GM18507 (cell line): ENCODE measurements at regions not wholly inside any gene's neighbourhood (a gene's known extent, or its start where the extent isn't known, plus 50 kb on each side); places are given as distances from the start of the nearest gene placed in this dataset.
"Not testable (repeated sequence)": the region's sequence is repeated elsewhere in the genome, so short reads cannot be mapped to it uniquely, and the experiment has no call there.

Experiments
- DNase-seq: peaks from one replicate; pipeline ENCODE4 v3.0.0; 2011; ENCODE audit warnings: low read depth; ENCODE audit not compliant: insufficient read length; ENCODE audit errors: extremely low spot score
- FAIRE-seq: peaks from 2 replicates; lab custom pipeline; 2011; peaks lifted over from hg19 to GRCh38; lab: Jason Lieb, UNC

DNA sequence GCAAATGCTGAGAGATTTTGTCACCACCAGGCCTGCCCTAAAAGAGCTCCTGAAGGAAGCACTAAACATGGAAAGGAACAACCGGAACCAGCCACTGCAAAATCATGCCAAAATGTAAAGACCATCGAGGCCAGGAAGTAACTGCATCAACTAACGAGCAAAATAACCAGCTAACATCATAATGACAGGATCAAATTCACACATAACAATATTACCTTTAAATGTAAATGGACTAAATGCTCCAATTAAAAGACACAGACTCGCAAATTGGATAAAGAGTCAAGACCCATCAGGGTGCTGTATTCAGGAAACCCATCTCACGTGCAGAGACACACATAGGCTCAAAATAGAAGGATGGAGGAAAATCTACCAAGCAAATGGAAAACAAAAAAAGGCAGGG lies 387.2 kb upstream of the FAR2 start:
- not testable (repeated sequence) for FAIRE-seq, DNase-seq

DNA sequence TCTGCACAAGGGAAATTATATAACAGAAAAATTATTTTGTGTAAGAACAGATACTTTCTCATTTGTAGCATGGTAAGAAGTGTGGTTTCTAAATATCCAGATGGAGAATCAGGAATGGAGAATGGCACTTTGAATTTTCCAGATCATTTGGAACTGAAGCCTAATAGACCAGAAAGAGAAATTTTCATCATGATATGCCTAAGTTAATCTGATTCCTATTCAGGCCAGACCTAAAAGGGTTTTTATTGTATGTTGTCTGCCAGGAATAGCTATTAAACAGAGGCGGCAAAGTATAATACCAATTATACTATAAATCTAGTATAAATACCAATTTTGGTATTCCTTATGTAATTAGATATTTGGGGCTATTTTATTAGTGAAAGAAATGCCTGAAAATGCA lies 382.7 kb upstream of the FAR2 start:
- DNase-seq, result no peak
- FAIRE-seq, result no peak

DNA sequence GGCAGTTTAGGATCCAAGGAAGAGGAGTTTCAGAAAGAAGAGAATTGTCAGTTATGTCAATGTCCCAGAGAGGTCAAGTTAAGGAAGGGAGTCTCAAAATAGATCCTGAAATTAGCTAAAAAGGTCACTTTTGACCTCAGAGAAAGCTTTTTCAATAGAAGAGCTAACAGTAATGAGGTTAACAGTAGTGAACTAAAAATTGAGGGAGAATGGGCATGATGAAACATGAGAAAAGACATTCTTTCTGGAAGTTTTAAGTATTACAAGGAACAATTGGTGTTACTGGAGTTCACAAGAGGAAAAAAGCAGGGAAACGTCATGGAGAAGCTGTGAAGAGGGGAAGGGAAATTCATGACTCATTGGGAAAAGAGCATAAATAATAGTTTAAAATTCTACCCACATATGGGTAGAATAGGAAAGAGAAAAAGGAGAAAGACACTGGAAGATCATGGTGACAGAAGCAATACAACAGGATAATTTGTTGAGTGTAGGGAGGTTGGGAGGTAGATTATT lies 381.2 kb upstream of the FAR2 start:
- DNase-seq (no peak), FAIRE-seq (no peak)

GRCh38 chr12:28770322-28770721 lies 378.8 kb upstream of the FAR2 start:
- FAIRE-seq (no peak), DNase-seq (no peak)

- no peak for DNase-seq
Observed at GRCh38 chr12:28771968-28772367, 377.1 kb upstream of the FAR2 start.

GRCh38 chr12:28775556-28775955 lies 373.5 kb upstream of the FAR2 start:
- DNase-seq (no peak), FAIRE-seq (no peak)

More at GRCh38 chr12:28771968-28772367, 377.1 kb upstream of the FAR2 start:
- no peak for FAIRE-seq

DNA sequence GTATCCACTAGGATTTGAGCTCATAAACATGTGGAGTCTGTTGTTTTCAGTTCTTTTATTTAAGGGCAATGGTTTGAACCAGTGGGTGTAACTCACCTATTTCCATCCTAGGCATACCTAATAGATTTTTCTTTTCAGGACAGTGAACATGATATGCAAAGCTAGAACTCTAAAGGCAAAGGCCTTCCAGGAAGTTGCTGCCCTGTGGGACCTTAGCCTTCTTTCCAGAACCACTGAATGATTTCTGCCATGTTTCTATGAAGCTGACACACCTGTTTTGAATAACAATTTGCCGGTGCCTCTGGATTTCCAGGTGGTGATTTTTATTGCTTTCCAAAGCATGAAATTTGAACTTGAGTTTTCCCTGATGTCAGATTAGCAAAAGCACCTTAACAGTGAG lies 372.9 kb upstream of the FAR2 start:
- FAIRE-seq, result no peak

DNA sequence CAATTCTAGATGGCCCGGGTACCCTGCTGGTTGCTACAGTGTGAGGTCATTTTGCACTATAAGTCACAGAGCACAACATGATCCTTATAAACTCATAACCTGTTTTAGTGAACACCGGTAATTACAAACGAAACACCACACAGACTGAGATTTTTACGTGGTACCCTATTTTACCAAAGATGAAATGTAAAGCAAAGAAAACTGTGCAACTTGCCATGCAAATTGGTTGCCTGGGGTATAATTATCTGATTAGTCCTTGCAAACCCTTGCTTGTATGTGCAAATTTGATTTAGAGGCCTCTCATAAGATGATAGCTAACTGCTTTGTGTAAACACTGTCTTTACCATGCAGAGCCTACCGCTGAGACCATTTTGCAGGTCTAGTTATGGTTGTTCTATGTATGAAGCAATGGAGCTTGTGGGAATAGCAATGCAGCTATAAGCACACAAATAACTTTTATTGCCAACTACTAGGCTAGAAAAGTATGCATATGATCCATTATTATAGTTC lies 372.1 kb upstream of the FAR2 start:
- no peak for FAIRE-seq
- no peak for DNase-seq

More for the DNA sequence above, 372.9 kb upstream of the FAR2 start:
- no peak for DNase-seq

DNA sequence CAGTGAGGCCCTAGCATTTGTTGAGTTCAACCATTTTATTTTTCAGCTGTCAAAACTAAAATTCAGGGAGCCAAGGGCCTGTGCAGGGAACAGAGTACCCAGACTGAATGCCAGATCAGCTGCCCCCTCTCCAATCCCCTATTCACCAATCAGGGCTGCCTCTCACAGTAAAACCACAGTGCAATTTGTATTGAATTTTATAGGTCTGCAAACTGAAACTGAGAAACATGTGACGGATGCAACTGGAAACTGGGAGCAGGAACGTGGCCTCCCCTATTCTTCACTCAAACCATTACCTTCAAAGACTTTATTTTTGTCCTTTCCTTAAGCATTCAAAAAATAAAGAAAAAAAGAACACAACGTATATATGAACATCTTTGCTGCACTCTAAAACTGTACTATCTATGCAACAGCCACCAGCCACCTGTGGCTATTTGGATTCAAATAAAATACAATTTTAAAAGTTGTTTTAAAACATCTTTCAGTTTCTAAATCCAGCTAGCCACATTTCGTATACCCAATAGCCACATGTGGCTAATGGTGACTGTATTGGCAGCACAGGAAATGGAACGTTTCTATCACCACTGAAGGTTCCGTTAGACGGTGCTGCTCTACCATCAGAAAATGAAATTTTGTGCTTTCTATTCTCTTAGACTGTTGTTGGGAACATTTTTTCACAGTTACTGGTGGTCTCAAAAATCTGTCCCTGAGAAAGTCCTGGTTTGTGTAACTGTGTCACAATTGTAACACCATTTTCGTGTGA lies 371.3 kb upstream of the FAR2 start:
- DNase-seq (no peak), FAIRE-seq (no peak)

- no peak for FAIRE-seq
- DNase-seq, result no peak
Observed at GRCh38 chr12:28780096-28780495, 369.0 kb upstream of the FAR2 start.

DNA sequence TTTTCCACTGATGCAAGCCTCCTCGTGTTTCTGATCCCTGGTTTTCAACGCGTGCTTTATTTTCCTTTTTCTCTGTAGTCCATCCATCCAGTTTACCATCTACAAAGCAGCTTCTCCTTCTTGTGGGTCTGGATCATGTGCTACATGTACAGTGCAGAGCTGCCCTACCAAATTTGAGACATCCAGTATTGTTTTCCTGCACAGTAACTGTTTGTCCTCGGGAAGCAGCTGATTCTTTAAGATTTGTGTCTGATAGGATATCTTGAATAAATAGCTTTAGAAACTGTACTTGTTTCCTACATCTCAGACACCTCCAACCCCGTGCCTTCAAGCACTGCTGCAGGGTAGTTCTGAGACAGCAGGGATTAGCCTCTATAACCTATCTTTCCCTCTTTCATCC lies 368.1 kb upstream of the FAR2 start:
- no peak for FAIRE-seq
- no peak for DNase-seq

DNA sequence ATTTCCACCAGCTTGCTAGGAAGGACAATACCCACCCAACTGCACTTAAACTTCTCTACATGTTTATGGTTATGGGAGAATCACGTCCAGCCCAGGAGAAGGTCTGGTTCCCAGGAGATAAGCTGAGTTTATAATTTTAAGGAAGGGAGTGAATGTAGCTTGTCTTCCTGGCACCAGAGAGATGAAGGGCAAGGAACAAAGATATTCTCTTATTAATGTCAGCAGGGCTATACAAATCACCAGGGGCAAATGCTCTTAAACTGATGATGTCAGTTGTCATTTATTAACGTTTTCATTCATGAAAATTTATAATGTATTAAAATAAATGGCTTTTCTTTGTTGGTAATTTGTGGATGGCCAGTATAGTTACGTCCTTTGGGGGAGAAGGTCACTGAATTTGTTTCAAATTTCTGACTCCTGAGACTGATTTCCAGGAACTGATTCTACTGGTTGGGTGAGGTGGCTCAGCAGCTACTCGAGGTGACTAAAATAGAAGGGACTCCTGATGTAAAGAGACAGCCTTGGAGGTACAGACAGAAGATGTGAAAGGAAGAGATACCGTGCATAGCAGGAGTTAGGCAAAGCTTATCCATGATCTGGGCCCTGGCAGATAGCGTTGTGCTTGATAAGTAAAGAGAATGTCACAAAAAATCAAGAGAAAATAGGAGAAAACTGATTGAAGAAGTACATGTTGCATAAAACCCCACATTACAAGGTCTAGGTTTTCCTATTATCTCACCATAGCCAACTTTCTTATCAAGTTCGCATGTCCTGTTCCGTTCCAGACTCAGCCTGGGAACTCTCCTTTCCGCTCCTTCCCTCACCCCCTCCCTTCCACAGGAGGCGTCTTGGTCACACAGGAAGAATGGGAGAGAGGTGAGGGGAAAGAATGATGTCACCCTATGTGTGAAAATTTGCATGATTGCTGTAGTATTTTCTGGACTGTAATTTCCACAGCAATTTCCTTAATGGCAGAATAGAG lies 367.1 kb upstream of the FAR2 start:
- no peak for DNase-seq

GRCh38 chr12:28782812-28783211 lies 366.3 kb upstream of the FAR2 start:
- DNase-seq, result no peak

More for the DNA sequence above, 367.1 kb upstream of the FAR2 start:
- no peak for FAIRE-seq

DNA sequence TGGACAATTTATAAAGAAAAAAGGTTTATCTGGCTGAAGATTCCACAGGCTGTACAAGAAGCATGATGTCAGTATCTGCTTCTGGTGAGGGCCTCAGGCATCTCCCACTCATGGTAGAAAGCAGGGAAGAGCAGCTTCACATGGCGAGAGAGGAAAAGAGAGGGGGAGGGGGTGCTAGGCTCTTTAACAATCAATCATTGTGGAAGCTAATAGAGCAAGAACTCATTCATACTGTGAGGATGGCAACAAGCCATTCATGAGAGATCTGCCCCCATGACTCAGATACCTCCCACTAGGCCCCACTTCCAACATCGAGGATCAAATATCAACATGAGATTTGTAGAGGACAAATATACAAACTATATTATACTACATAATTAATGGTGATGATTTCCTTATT lies 361.9 kb upstream of the FAR2 start:
- DNase-seq, result no peak
- FAIRE-seq, result no peak

More at GRCh38 chr12:28782812-28783211, 366.3 kb upstream of the FAR2 start:
- no peak for FAIRE-seq

DNA sequence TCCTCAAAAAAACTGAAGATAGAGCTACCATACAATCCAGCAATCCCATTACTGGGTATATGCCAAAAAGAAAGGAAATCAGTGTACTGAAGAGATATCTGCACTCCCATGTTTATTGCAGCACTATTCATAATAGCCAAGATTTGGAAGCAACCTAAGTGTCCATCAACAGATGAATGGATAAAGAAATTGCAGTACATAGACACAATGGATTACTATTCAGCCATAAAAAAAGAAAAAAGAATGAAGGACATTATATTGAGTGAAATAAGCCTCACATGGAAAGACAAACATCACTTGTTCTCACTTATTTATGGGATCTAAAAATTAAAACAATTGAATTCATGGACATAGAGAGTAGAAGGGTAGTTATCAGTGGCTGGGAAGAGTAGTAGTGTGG lies 360.8 kb upstream of the FAR2 start:
- FAIRE-seq, result not testable (repeated sequence)

DNA sequence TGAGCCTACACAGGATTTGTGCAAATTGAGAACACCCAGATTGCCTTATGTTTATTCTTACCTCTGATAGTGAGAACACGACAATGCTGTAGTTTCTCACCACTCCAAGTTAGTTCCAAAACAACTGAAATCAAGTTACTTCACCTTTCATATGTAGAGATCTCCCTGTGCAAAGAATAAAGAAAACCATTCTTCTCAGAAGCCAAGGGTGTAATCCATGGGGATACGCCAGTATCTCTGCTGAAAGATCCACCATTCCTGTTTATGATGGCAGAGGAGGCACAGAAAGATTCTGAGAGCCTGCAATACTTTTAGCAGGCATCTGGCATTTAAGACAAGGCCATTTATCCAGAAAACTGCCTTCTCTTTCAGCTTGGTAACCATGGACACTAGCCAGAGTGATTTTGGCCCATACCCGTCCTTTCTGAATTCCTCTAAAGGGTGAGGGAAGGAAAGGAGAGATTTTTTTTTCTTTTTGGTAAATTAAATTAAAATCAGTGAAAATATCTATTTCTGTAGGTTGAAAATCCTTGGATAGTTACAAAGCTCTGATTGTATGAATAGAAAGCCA lies 355.4 kb upstream of the FAR2 start:
- DNase-seq (no peak), FAIRE-seq (no peak)

More for the DNA sequence above, 360.8 kb upstream of the FAR2 start:
- DNase-seq, result not testable (repeated sequence)

GRCh38 chr12:28794211-28794610 lies 354.9 kb upstream of the FAR2 start:
- FAIRE-seq (no peak), DNase-seq (no peak)

DNA sequence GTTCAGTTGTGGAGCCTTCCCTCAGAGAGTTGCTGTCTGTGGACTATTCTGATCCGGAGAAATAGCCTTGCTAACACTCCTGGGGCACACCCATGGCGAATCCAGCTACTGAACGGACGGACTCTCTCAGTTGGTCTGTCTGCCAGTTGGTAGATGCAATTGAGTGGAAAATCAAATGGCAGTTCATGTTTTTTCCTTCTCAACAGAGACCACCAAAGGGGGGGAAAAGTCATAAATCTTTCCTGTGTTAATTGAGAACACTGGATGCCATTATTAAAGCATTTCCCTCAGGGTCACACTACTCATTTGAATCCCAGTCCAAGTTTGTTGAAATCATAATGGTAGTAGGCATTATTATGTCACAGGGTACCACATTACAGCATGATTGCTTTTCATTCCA lies 354.3 kb upstream of the FAR2 start:
- no peak for FAIRE-seq
- no peak for DNase-seq

GRCh38 chr12:28795311-28795710 lies 353.8 kb upstream of the FAR2 start:
- FAIRE-seq (no peak), DNase-seq (no peak)

DNA sequence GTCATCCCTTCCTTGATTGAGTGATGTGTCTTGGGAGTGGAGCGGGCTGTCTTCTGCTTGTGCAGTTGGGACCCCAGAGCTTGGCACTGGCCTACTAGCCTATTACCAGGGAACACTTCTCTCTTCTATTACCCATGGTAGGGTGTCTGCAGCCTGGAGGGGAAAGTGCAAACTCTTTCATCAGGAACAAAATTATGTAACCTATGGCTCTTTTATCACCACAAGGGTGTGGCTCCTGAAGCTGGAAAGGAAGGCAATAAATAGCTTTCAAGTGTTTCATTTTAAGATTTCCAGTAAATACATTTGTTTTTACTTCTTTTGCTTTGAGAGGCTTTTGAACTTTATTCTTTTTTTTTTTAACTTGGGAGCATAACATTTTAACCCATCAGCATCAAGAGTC lies 349.7 kb upstream of the FAR2 start:
- no peak for DNase-seq
- no peak for FAIRE-seq
